GM12865 (cell line): ENCODE measurements at regions not wholly inside any gene's neighbourhood (a gene's known extent, or its start where the extent isn't known, plus 50 kb on each side); places are given as distances from the start of the nearest gene placed in this dataset.

Experiments
- DNase-seq: peaks from one replicate; pipeline ENCODE4 v3.0.0; 2010; ENCODE audit warnings: low read depth
- H3K4me3 ChIP-seq: 2 replicates; pipeline ENCODE4 v1.5.1; 2011; ENCODE audit warnings: mild to moderate bottlenecking, low read depth, low read length, control low read depth
- CTCF ChIP-seq: IDR thresholded peaks from 2 replicates; pipeline ENCODE4 v1.5.1; 2011; ENCODE audit warnings: low read length, control low read depth, low read depth, inconsistent platforms; ENCODE audit not compliant: insufficient read depth; ENCODE audit errors: missing control alignments

- TF ChIP-seq CTCF, result no peak
- no peak for DNase-seq
- H3K4me3 ChIP-seq, result no peak overlapping the region
These were observed 50.0 kb upstream of the HPCAL1 start for GRCh38 chr2:10252661-10253060.
